HG02571 (cell line): ENCODE measurements at regions not wholly inside any gene's neighbourhood (a gene's known extent, or its start where the extent isn't known, plus 50 kb on each side); places are given as distances from the start of the nearest gene placed in this dataset.
"Not testable (repeated sequence)": the region's sequence is repeated elsewhere in the genome, so short reads cannot be mapped to it uniquely, and the experiment has no call there.

Experiments
- ATAC-seq: cut with Tn5 transposase; IDR thresholded peaks from one replicate; pipeline ENCODE4 v1.9.1; 2021; ENCODE audit warnings: mild to moderate bottlenecking, moderate library complexity; ENCODE audit not compliant: unreplicated experiment

DNA sequence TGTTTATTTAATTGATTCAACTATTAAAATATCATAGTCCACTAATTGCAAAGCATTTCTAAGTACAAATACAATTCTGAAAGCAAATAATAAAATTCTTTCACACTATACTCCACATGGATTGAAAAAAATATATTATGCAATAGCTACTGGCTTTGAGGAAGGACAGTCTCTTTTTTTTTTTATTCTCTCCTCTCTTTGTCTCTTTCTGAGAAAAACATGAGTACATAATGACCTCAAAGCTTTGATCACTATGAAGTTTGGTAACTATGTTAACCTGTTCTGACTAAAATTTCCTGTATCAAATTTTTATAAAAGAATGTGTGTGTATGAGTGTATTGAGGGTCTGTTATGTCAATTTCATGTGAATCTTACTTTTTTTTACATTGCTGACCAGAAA, 96.2 kb downstream of the RGS2 start:
- no peak for ATAC-seq

DNA sequence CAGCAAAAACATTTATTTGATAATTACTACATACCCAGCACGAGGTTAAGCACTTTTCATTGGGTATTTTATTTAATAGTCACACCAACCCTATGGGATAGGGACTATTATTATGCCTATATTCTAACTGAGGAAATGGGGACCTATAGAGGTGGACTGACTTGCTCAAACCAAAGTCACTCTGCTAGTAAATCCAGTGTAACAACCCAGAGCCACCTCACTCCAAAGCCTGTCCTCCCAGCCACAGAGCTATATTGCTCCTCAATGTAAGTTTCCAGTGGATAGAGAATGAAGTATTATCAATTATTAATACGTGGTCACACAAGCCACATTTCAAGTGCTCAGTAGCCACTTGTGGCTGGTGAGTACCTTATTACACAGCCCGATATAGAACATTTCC, 97.5 kb downstream of the RGS2 start:
- ATAC-seq = no peak

- peak; percentile 48 for ATAC-seq
These were observed 98.9 kb downstream of the RGS2 start for GRCh38 chr1:192907545-192908243.

GRCh38 chr1:192911896-192912656, 103.2 kb downstream of the RGS2 start:
- ATAC-seq = not testable (repeated sequence)

DNA sequence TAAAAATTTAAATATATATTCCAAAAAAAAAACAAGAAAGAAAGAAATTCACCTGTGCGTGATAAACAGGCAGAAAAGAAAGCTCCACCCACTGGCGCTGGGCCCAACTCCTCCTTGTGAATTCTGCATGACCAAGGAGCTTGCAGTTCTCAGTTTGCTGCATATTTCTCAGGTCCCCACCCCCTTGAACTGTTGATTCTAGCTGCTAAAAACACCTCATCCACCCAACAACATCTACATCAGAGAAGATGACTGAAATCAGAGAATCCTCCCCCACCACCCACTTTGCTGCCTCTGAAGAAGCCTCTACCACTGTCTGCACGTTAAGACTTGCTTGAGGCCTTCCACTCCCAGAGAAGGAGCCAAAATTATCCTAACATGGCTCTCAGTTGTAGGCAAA, 104.8 kb downstream of the RGS2 start:
- ATAC-seq = no peak

GRCh38 chr1:192914092-192914491, 105.3 kb downstream of the RGS2 start:
- ATAC-seq = no peak

GRCh38 chr1:192914696-192915095, 105.9 kb downstream of the RGS2 start:
- no peak for ATAC-seq

- ATAC-seq = no peak
These were observed 107.2 kb downstream of the RGS2 start for GRCh38 chr1:192916021-192916420.

DNA sequence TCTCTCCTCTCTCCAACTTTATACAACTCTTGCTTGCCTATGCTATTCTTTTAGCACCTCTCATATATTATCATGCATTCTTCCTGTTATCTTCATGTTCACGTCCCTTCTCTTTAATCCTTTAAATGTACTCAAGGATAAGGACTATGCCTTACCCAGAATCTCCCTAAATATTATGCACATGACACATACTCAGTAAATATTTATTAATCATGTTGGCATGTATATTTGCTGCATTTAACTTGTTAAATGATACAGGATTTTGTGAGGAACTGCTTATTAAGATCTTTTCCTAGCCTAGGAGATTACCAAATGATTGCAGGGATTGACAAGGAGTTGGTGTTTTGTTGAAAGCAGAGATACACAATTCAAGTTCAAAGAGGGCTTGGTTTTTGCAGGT, 109.4 kb downstream of the RGS2 start:
- ATAC-seq = no peak

DNA sequence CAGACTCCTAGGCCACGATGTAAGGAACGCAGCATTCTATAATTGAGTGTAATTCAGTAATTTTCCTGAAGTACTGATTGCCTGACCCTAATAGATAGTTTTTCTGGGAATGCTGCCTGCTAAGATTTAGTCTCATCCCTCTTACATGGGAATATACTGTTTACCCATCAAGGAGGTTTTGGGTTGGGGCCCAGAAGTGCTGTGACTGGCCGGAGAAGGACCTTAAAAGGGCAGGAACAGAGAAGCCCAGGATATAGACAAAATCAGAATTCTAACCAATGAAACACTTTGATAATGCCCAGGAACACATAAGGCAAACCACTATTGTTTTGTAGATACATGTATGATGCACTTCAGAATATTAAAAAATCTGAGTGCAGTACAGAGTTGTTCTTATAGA, 111.6 kb downstream of the RGS2 start:
- ATAC-seq = no peak

GRCh38 chr1:192925609-192926008, 116.8 kb downstream of the RGS2 start:
- no peak for ATAC-seq

DNA sequence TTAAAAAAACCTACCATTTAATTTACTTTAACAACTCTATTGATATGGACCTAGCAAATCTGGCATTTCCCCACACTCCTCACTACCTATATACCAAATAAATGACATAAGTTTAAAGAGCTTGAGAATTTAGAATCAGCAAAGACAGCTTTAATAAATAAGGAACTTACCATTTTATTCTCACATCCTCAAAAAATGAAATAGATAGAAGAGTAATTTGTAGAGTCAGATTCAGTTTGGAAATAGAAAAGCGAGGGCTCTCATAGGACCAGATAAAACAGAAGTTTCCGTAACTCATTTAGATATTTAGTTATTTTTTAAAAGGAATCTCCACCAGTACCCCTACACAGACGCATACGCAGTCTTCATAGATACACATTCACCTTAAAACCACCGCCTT, 117.9 kb downstream of the RGS2 start:
- no peak for ATAC-seq

DNA sequence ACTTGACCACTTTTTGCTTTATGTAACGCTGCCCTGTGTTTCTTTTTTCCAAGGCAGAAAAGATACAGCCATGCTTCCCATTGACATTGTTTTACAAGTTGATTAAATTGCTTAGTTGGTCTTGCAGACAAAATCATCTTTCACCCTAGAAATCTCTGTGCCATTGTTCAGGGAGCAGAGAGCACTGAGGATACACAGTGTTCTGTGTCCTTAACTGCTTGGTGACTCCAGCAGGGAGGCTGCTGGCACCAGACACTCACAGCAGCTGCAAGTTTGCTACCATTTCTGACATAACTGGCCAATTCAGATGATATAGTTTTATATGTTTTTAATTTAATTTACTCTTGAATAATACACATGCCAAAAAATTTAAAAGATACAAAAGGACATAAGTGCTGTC, 118.7 kb downstream of the RGS2 start:
- no peak for ATAC-seq

DNA sequence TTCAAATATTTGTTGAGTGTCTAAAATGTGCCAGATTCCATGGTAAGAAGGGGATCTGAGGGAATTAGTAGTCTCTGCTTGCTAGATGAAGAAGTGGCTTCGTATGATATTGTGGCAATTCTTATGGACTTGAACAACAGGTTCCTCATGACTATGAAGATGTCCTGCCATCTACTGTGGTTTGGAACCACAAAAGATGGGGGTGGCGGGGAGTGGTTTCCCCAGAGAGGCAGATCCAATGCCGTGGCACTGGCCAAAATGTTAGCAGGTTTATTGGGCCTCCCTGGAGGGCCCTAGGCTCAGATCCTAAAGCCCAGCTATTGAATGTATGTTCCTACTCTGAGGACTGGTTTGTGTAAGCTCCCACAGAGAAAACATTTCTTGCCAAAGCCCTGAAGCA, 120.8 kb downstream of the RGS2 start:
- ATAC-seq = no peak

DNA sequence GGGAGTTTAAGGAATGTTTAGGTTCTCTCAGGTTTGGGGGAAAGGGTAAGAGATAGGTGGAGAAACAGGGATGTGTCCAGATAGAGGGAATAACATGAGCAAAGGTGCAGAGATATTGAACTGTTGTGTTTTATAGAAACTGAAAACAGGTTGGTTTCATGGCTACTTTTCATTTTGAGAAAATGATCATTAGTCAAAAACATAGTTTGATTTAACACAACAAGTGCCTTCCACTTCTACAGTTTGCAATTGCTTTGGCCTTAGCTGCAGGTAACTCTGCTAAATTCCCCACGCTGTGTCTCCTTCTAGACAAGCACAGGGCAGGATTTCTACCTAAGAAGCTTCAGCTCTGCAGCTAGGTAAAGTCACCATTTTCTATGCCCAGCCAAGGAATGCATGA, 124.9 kb downstream of the RGS2 start:
- no peak for ATAC-seq

- ATAC-seq = no peak
These were observed 122.7 kb downstream of the UCHL5 start for GRCh38 chr1:192936313-192937018.

- ATAC-seq = no peak
These were observed 122.0 kb downstream of the UCHL5 start for GRCh38 chr1:192937128-192937527.

DNA sequence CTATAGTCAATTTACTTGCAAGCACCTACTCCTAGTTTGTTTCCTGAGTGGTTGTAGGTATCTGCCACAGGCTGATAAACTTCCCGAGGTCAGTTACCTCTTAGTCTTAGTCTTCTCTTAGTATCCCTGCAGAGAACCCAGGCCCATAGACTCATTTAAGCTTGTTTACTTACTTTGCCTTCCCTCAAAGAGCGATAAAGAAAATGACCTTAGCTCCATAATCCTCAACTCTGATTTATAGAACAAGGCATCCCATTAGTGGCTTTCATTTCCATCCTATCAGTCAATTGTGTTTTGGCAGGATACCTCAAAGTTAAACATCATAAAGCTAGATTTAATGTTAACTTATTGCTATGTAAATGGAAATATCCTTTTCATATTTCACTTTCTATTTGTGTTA, 119.7 kb downstream of the UCHL5 start:
- no peak for ATAC-seq

DNA sequence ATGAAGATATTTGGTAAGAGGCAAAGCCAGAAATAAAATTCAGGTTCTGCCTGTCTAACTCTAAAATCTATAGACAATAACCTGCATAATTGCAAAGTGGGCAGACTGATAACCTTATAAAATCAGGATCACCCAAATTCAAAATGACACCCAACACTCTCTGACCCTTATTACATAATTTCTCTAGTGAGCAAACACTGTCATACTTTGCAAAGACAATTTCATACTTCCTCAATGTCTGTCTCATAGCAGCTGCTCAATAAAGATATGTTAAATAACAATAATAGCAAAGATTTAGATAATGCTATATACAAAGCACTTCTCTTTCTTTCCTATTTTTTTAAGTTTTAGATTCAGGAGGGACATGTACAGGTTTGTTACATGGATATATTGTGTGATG, 118.5 kb downstream of the UCHL5 start:
- ATAC-seq = no peak

DNA sequence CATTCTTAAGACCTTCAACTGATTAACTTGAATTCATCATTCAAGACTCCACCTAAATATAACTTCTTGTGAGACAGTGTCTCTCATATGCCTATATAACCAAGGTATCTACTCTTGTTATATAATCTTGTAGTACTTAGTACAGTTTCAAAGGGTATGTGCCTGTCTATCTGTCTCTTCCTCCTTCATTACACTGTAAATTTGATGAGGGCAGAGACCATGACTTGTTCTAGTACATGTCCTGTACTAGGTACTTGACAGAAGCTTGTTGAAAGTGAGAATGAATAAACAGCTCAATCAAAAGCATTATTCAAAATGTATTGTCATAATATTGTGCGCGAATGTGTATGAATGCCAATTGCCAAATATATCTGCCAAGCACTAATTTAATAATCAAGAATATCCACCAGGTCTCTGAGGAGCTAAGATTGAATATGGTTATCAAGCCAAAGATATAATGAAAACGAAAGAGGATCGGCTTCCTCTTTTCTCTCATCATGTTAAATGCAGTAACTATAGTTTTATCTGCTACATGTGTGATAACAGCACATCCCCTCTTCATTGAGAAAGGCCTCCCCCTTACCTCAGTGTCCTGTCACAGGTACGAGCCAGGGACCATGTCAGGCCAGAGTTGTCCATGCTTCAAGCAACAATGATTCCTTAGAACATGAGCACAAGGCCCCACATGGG, 117.3 kb downstream of the UCHL5 start:
- ATAC-seq = no peak

GRCh38 chr1:192943108-192943507, 116.1 kb downstream of the UCHL5 start:
- no peak for ATAC-seq
